ENCODE measurements at regions not wholly inside any gene's neighbourhood (a gene's known extent, or its start where the extent isn't known, plus 50 kb on each side); places are given as distances from the start of the nearest gene placed in this dataset.

- H3K18ac ChIP-seq (ENCODE audit: low read depth, low read length): no peak overlapping the region
- no peak overlapping the region for H4K5ac ChIP-seq (ENCODE audit: low read depth, low read length)
- DNase-seq: no peak
- no peaks in the 10 kb centered on the region for H3K4me1 ChIP-seq (ENCODE audit: control insufficient read depth, insufficient read depth, low read length)
- H3K4ac ChIP-seq (ENCODE audit: low read depth, low read length): no peak overlapping the region
- H3K4me3 ChIP-seq (ENCODE audit: insufficient read depth, low read depth, low read length): no peak overlapping the region
- H2BK5ac ChIP-seq (ENCODE audit: low read depth, low read length, poor library complexity, severe bottlenecking): no peak overlapping the region
- no peak overlapping the region for H3K14ac ChIP-seq (replicated peaks; ENCODE audit: low read depth, low read length)
- no peaks in the 10 kb centered on the region for H4K20me1 ChIP-seq (ENCODE audit: insufficient read depth, low read length)
- no peak for TF ChIP-seq USF2 (IDR thresholded peaks at IDR 0.05; ENCODE audit: low read depth, low read length)
- TF ChIP-seq POLR2A (IDR thresholded peaks at IDR 0.05; ENCODE audit: low read depth, low read length): no peak
- TF ChIP-seq BHLHE40 (IDR thresholded peaks at IDR 0.05; ENCODE audit: low read depth, low read length): no peak
- TF ChIP-seq FOS (IDR thresholded peaks at IDR 0.05; ENCODE audit: low read depth, low read length): no peak
- TF ChIP-seq NFE2L2 (IDR thresholded peaks at IDR 0.05; ENCODE audit: low read depth, low read length): no peak
- TF ChIP-seq SMC3 (IDR thresholded peaks at IDR 0.05; ENCODE audit: low read depth, low read length): no peak
- no peak for TF ChIP-seq CEBPB (IDR thresholded peaks at IDR 0.05; ENCODE audit: low read depth, low read length)
- ChIA-PET POLR2A (ENCODE audit: unreplicated experiment) (no interaction called here), CTCF (no interaction called here)
- ATAC-seq (ENCODE audit: low read depth): no peak
- no peak overlapping the region for H3K56ac ChIP-seq (ENCODE audit: extremely low read depth, insufficient read depth, low read length)
- no peak overlapping the region for H2BK20ac ChIP-seq (ENCODE audit: low read depth, low read length)
- no peaks in the 10 kb centered on the region for H3K79me1 ChIP-seq (ENCODE audit: low read depth in 1 of 2, low read length in 2 of 2)
- H4K91ac ChIP-seq (ENCODE audit: insufficient read depth, low read depth, low read length): no peak overlapping the region
- WGBS, 2 experiments (ENCODE audit: extremely low coverage in 2 of 2, insufficient read length in 1 of 2): no CpG with 5 or more reads among the region's 2 CpGs
- no peak overlapping the region for H2AK5ac ChIP-seq (ENCODE audit: low read depth, low read length)
- H2AFZ ChIP-seq (replicated peaks; ENCODE audit: low read length, poor library complexity): no peak overlapping the region
- no peak overlapping the region for H3K23ac ChIP-seq (ENCODE audit: low read depth, low read length)
- no peaks in the 10 kb centered on the region for H3K9me3 ChIP-seq (ENCODE audit: control insufficient read depth, insufficient read depth, low read length)
- no TSS peak for BruUV-seq (replicated peaks)
- H3K9ac ChIP-seq (ENCODE audit: low read depth, low read length): no peak overlapping the region
- H2BK120ac ChIP-seq (ENCODE audit: low read depth, low read length): no peak overlapping the region
- H2AK9ac ChIP-seq (replicated peaks; ENCODE audit: low read depth, low read length, poor library complexity): no peak overlapping the region
- H2BK15ac ChIP-seq (ENCODE audit: low read depth, low read length): no peak overlapping the region
- H3K9me1 ChIP-seq (ENCODE audit: insufficient read depth, low read length): no peaks in the 10 kb centered on the region
- in situ Hi-C loops (cut with MboI; ENCODE audit: low sequenced_read_pairs): no loop called here
- no peak overlapping the region for H3K27ac ChIP-seq (ENCODE audit: insufficient read depth, low read length)
- dilution Hi-C loops (cut with HindIII; ENCODE audit: low sequenced_read_pairs, unreplicated experiment): no loop called here
- no peaks in the 10 kb centered on the region for H3K36me3 ChIP-seq (ENCODE audit: control insufficient read depth, insufficient read depth, low read length)
- H4K8ac ChIP-seq (ENCODE audit: low read depth in 2 of 2, low read length in 2 of 2): no peak overlapping the region
- intact Hi-C loops (cut with micrococcal nuclease): no loop called here
- no peak overlapping the region for H3K4me2 ChIP-seq (ENCODE audit: low read depth, low read length)
- no peaks in the 10 kb centered on the region for H3K27me3 ChIP-seq (ENCODE audit: control insufficient read depth, insufficient read depth, low read length)
Measured at GRCh38 chr5:17694914-17695313, 60.7 kb downstream of the TAF11L14 start.

Data from IMR-90 (cell line).